ENCODE measurements at regions not wholly inside any gene's neighbourhood (a gene's known extent, or its start where the extent isn't known, plus 50 kb on each side); places are given as distances from the start of the nearest gene placed in this dataset.

- TF ChIP-seq PPARA (CRISPR knock-in tag; IDR thresholded peaks at IDR 0.05; ENCODE audit: borderline replicate concordance), result no peak
- TF ChIP-seq CSDC2 (CRISPR knock-in tag; IDR thresholded peaks at IDR 0.05), result no peak
- no peak for TF ChIP-seq ESRRG (CRISPR knock-in tag; IDR thresholded peaks at IDR 0.05)
- TF ChIP-seq ARNTL (CRISPR knock-in tag; IDR thresholded peaks at IDR 0.05; ENCODE audit: borderline replicate concordance, low read depth), result no peak
- TF ChIP-seq TOX (CRISPR knock-in tag; IDR thresholded peaks at IDR 0.05; ENCODE audit: borderline replicate concordance), result no peak
These were observed 433.7 kb upstream of the NAALADL2 start for GRCh38 chr3:174425422-174425821.
